ENCODE measurements at regions not wholly inside any gene's neighbourhood (a gene's known extent, or its start where the extent isn't known, plus 50 kb on each side); places are given as distances from the start of the nearest gene placed in this dataset.
"Not testable (repeated sequence)": the region's sequence is repeated elsewhere in the genome, so short reads cannot be mapped to it uniquely, and the experiment has no call there.

DNA sequence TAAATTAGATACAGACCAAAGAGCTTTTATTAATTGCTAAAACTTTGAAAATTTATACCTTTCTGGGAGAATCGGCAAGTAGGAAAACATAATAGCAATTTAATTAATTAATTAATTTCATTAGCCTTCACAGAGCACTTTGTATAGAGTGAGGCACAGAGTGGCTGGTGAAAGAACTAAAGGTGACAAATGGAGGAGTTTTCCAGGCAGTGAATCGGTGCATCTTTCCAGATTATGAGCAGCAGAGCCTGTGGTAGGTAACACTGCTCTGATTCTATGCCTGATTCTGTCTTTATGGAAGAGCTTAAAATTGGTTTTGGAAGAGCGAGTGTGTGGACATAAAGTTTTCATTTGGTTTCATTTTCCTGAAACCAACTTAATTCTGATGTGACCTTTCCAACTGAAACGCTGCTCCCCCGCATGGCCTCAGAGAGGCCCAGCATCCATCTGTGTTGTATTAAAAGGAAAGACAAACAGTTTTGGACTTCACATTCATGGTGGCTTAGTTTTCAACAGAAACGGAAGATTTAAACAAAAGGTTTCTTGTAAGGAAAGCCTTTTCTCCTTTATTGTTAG, 188.9 kb upstream of the RPS23 start:
- no peak for DNase-seq

DNA sequence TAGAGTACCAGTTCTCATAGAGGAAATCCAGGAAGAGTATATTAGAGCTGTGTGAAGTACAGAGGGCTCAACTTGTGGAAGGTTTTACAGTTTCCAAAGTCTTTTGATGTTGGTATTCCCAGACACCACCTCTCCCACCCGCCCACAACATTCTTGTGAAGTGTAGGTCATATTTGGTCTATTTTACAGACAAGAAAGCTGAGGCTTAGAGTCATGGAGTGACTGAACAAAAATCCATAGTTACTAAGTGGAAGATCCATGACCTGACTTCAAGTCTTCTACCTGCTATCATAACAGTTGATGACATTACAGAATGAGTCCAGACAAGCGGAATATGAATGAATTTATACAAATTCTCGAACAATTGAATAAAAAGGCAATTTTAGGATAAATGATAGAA, 187.1 kb upstream of the RPS23 start:
- no peak for DNase-seq

DNA sequence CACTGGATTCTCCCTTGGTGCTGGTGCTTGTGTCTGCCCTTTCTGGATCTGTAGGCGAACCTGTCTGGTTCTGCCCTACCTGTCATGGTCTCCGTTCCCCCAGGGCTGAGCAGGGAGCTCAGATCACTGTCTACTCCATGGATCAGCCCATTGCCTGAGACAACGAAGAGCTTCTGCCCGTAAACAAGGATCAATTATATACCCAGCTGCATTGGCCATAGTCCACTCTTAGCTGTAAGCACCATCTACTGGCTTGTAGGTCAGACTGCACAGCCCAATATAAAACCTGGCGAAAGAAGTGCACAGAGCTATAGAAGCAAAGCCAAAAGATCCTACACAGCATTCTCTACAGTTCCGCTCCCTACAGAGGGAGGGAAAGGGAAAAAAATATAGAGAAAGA, 181.5 kb upstream of the RPS23 start:
- no peak for DNase-seq

DNA sequence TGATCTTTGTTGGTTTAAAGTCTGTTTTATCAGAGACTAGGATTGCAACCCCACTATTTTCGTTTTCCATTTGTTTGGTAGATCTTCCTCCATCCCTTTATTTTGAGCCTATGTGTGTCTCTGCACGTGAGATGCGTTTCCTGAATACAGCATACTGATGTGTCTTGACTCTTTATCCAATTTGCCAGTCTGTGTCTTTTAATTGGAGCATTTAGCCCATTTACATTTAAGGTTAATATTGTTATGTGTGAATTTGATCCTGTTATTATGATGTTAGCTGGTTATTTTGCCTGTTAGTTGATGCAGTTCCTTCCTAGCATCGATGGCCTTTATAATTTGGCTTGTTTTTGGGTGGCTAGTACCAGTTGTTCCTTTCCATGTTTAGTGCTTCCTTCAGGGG, 177.2 kb upstream of the RPS23 start:
- not testable (repeated sequence) for DNase-seq

DNA sequence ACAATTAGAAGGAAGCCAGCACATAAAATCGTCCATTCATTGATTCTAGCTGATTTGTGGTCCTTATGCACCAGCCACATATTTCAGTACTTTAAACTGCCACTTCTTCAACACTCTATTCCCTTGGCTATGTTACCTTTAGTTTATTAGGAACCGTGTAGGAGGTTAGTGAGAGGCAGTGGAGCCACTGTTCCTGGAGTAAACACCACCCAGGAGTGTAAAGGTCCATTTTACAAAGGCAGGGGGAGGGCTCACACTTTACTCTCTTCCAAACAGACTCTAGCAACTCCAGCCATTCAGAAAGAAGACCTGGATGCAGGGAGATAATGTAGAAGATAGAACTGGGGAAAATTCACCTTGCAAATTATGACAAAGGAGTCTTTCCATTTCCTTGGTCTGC, 170.2 kb upstream of the RPS23 start:
- DNase-seq = no peak

DNA sequence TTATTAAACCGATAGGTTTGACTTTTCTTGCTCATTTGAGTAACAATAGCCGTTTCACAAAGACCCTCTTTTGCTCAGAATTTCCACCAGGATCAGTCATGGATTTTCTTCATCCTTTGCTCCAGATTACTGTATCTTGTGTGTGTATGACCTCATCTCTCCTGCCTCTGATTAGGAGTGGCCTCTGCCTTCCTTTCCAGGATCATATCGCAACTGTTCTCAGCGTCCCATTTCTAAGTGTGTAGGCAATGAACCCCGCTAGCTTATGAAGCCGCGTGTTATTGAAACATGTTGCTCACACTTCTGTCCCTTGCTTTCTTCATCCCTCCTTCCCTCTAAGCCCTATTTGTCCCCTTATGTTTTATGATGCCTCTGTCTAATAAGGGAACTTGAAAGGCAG, 169.8 kb upstream of the RPS23 start:
- DNase-seq = no peak

DNA sequence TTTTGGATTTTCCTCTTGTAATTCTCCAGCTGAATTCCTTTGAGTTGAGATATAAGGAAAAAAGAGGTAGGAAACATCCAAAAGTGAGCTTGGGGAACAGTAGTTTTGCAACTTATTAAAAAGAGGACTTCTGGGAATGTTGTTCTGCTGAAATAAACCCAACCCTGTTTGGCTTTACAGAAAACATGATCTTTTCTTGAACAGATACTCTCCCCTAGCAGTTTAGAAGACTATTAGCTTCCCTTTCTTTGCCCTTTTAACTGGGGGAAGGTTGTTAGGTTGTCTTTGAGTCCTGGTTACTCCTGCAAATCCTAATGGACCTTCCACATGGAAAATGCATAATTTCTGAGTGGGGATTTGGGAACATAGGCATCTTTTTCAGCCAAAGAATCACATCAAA, 168.7 kb upstream of the RPS23 start:
- no peak for DNase-seq

DNA sequence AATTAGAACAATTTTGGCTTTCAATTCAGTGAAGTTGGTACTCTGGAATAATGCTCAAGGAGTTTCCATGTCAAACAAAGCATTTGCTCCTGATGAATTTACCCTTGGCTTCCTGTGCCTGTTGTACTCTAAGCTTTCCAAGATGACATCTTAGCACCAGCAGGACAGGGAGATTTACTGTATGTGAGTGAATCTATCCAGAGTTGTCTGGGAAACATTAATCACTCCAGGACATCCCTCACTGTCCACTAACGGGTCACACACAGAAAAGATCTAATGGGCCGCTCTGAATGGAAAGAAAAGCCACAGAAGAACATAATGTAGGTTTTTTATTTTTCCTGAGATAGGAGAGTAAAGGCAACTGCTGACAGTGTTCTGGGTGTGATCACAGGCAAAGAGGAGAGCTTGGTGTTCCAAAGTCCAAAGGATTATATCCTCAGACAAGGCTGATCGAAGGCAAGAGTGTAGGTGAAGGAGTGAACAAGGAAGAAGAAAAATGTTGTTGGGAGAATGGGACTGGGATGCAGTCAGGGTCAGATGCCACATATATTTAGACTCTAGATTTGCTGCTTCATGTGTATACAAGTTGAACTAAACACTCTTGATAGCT, 167.7 kb upstream of the RPS23 start:
- no peak for DNase-seq

DNA sequence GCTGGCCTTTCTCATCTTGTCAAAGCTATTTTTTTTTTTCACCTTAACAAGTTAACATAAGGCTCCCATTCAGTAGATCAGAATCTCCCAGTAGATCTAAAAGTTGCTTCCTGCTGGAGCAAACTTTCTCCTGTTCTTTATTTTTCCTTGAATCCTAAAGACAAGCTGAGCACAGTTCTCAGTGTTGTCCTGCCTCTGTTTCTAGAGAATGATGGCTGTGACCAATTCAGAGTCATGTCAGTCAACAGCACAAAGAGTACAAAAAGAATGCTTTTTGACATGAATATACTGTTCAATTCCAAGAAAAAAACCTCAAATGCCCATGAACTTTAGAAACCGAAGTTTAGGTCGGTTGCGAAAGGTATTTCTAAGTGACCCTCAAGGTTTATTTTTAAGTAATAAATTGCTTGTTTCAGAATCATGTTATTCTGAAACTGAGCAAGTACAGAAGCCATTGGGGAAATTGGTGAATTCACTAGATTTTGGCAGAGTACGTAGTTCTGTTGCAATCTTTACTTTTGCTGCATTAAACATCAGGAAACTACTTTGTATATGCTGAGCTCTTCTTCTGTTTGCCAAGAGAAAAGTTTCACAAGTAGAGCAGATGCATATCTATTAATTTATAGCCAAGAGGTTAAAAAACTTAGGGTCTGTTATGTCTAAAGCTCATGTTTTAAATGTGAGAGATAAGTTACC, 161.7 kb upstream of the RPS23 start:
- no peak for DNase-seq

DNA sequence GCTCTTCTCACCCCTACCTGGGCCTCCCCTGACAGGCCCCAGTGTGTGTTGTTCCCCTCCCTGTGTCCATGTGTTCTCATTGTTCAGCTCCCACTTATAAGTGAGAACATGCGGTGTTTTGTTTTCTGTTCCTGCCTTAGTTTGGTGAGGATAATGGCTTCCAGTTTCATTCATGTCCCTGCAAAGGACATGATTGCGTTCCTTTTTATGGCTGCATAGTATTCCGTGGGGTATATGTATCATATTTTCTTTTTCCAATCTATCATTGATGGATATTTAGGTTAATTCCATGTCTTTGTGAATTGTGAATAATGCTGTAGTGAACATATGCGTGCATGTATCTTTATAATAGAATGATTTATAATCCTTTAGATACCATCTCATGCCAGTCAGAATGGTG, 159.4 kb upstream of the RPS23 start:
- DNase-seq = not testable (repeated sequence)

DNA sequence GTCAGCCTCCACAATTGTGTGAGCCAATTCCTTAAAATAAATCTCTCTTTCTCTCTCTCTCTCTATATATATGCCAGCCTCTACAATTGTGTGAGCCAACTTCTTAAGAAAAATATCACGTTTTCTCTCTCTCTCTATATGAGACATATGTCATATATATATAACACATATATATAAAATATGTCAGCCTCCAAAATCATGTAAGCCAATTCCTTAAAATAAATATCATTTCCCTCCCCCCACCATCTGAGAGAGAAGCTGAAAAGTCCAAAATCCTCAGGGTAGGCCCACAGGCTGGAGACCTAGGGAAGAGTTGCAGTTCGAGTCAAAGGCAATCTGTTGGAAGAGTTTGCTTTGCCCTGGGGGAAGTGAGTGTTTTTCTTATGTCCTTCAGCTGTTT, 158.1 kb upstream of the RPS23 start:
- no peak for DNase-seq

DNA sequence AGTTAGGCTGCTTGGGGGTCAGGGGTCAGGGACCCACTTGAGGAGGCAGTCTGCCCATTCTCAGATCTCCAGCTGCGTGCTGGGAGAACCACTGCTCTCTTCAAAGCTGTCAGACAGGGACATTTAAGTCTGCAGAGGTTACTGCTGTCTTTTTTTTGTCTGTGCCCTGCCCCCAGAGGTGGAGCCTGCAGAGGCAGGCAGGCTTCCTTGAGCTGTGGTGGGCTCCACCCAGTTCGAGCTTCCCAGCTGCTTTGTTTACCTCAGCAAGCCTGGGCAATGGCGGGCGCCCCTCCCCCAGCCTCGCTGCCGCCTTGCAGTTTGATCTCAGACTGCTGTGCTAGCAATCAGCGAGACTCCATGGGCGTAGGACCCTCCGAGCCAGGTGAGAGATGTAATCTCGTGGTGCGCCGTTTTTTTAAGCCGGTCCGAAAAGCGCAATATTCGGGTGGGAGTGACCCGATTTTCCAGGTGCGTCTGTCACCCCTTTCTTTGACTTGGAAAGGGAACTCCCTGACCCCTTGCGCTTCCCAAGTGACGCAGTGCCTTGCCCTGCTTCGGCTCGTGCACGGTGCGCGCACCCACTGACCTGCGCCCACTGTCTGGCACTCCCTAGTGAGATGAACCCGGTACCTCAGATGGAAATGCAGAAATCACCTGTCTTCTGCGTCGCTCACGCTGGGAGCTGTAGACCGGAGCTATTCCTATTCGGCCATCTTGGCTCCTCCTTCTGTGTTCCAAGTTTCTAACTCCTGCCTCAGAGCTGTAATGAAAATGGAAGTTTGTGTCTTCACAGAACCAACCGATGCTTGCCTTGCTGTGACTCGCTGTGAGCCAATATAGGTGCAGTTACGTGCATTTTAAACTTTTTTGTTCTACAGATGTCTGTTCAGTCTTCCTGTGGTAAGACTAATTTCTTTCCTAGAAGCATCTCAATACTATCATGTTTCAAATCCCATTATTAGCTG, 156.8 kb upstream of the RPS23 start:
- DNase-seq = not testable (repeated sequence)

DNA sequence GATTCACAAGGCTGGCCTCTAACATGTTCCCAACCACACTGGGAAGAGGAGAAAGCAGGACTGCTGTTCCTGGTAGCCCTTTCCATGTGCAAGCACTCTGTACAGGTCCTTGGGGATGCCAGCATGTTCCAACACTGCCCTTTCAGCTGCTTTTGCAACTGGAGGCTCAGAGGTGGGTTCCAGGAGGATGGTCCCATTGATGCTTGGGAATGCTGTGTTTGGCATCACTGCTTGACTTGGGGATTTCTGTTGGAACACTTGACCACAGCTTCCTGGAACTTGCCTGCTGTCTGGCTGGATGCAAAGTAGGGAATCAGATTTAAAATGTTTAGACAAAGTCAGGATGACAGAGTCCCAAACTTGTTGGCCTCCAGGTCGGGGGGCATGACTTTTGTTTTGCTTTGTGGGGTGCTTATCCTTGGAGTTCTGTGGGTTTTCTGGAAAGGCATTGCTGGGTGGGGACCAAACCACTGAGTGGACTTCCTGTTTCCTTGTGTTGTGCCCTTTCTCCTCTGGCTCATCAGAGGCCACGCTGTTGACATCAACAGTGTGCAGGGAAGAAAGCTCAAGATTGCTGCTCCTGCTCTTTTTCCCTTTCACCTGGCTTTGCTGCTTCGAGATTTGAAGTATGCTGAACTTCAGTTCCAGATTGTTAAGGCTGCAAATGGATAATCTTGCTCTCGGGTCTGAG, 148.5 kb upstream of the RPS23 start:
- no peak for DNase-seq

DNA sequence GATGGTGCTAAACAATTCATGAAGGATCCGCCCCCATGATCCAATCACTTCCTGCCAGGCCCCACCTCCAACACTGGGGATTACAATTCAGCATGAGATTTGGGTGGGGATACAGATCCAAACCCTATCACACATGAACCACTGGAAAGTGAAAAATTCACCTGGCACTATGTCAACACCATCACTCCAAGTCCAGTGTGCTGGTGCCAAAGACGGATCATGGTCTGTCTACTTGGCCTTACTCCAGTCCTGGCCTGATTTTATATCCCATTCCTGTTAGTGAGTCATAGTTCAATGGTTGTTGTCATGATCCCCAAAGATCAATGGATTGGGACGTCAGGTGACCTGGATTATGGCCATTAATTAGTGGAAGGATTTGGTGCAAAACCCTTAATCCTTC, 147.4 kb upstream of the RPS23 start:
- no peak for DNase-seq

DNA sequence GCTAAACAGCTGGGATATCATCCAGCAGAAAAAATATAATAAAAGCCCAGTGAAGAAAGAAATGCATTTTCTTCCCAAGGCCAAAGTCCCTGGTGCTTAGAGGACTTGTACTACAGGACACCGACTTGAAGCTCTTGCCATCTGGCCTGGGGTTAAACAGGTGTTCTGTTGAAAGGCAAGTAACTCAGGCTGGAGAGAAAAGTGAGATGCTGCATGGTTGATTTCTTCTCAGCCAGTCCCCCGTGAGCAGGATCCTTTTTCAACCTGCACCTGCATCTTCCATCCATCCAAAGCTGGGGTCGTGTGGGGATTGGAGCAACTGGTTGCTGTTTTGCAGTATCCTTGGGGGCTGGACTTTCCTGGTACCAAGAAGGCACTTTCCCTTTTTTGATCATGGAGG, 146.1 kb upstream of the RPS23 start:
- DNase-seq = no peak

DNA sequence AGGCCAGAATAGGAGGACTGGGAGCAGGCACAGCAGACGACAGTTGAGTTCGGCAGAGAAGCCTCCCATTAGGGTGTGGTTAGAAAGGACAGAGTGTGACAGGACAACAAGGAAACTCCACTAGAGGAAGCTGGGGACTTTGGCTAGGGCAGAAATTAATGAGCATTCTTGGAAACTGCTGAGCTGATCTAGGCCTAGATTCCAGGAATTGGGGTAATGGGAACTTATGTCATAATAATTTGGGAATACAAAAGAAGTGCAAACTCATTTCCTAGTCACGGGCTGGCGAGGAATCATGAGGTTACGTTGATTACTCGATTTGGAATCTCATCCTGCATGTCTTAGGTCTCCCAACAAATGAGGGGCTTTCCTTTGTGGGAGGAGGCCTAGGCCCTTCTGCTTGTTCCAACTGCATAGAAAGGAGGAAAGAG, 144.6 kb upstream of the RPS23 start:
- no peak for DNase-seq

DNA sequence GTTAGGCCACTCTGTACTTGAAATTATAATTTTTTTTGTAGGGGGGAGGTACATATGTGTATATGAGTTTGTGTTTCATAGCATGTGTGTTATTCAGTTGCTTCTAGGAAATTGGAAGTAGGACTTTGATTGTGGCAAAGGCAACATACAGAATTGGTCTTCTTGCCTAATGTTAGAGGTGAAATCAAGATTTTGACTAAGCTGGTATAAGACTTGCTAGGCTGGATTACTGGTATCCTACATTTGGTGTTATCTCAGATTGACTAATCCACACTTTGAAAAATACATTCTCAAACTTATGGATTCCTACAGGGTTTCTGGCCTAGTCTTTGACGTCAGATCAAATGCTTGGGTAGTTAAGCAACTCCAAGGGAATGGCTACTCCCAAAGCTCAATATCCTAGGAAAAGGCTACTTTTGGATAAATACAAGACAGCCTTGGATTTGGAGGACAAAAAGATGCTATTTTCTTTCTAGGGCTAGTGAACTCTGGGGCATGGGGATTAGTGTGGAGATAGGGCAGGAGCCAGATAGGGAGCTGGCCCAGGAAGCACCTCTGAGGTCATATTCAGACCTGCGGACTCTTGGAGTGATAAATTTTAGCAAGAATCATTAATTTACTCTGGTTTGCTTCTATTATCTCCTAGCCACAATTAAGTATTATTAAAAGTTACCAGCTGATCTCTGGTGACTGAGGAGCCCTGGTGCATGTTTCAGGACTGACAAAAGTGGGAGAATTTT, 144.0 kb upstream of the RPS23 start:
- DNase-seq = no peak

DNA sequence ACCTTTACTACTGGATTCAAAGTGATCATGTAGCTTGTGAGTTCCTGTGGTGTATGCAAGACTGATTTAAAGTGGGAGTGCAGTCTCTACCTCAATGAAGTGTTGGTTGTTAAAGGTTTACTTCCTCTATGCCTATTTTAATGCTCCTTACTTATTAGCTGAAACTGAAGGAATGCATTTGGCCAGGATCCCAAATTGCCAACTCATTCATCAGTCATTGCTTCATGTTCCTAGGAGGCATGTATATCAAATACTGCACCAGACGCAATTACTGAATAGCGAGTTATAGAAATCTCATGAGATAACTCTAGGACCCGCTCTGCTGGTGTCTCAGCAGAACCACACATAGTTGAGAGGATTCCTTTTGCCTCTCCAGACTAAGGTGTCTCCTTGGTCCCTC, 143.0 kb upstream of the RPS23 start:
- DNase-seq = no peak

DNA sequence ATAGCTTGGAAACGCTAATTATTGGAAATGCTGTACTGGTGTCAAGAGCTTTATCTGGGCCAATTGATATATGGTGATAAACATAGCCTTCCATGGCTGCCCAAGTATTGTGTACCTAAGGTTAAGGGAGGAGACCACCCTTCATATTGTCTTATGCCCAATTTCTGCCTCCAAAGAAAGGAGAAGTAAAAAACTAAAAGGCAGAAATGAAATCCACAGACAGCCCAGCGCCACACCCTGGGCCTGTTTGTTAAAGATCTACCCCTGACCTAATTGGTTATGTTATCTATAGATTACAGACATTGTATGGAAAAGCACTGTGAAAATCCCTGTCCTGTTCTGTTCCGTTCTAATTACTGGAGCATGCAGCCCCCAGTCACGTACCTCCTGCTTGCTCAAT, 142.4 kb upstream of the RPS23 start:
- DNase-seq = not testable (repeated sequence)

DNA sequence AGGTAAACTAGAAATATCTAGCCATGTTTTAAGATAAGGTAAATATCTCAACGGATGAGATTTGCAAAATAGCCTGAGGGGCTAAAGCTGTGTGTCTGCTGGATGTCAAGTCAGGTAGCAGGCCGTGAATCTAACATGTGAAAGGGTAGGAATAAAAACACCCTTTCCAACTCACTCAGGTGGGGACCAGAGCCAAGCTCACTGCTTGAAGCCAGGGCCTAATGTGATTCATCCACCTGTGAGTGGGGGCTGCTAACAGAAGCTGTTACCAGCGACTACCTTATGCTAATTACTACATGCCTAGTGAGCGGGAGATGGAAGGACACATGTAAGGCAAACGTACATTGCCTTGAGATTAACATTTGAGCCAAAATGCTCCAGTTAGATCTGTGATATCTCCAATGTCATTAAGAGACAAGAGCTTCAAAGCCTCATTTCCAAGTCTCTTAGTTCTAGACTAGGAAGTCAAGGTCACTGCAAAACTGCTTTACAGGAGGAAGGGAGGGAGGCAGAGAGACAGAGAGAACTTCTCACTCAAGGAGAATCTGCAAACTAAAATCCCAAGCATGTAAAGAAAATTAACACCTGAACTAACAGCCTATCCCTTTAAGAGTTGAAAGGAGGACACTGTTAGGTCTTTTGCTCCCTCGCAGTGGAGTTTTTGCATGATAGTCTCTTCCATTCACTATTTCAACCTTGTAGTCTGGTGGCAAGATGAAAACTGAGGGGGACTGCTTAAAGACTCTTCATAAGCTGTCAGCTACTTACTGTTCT, 141.6 kb upstream of the RPS23 start:
- no peak for DNase-seq

DNA sequence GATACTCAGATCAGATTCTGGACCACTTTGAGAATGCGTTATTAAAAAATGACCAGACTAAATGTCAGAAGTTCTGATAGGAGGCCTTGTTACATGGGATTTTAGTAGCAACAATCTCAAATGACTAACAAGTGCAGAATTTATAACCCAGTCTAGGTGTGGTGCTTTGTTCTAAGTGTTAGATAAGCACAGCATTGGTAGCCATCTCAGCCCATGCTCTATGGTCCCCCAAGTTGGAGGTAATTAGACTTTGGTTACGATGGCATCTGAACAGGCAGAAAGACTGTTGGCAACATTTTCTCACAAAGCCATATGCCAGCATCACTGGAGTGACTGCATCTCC, 140.4 kb upstream of the RPS23 start:
- DNase-seq = no peak

All from stimulated activated CD4-positive, alpha-beta T cell treated with anti-CD3 and anti-CD28 coated beads, Interleukin-1b, Interleukin-23, amount 100 ng/mL, for 48 hours (primary cell).